ENCODE measurements at regions not wholly inside any gene's neighbourhood (a gene's known extent, or its start where the extent isn't known, plus 50 kb on each side); places are given as distances from the start of the nearest gene placed in this dataset.

GRCh38 chr13:34351134-34351533, 533.2 kb downstream of the RFC3 start:
- Histone ChIP-seq H3K36me3 (ENCODE audit: control insufficient read depth in 1 of 2, insufficient read depth in 2 of 2, low read length in 2 of 2) (no peaks in the 10 kb centered on the region), H3K9me3 (ENCODE audit: control insufficient read depth in 1 of 2, low read length in 2 of 2) (no peaks in the 10 kb centered on the region), H3K4me1 (ENCODE audit: control insufficient read depth in 1 of 2, insufficient read depth in 2 of 2, low read length in 2 of 2) (no peaks in the 10 kb centered on the region), H3K4me3 (ENCODE audit: low read depth in 1 of 2, low read length in 2 of 2) (no peak overlapping the region), H3K27me3 (ENCODE audit: low read depth, low read length) (no peaks in the 10 kb centered on the region), H3K27ac (ENCODE audit: low read length) (no peak overlapping the region)

DNA sequence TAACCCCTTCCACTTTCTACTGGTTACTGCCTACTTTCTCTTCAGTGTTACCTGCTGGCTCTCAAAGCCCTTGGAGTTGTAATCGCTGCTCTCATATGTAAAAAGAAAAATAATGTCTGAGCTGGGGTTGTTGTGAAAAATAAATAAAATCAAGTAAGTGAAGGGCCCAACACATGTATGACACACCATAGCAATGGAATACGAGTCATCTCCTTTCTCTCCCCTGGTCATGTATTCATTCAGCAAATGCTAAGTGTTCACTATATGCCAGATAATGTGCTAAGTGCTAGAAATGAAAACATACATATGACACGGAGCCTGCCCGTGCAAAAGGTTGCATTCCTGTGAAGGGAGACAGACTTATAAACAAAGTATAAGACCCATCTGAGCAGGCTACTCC, 535.0 kb downstream of the RFC3 start:
- H3K9me3 ChIP-seq (ENCODE audit: control insufficient read depth in 1 of 2, low read length in 2 of 2) = no peaks in the 10 kb centered on the region
- no peaks in the 10 kb centered on the region for H3K36me3 ChIP-seq (ENCODE audit: control insufficient read depth in 1 of 2, insufficient read depth in 2 of 2, low read length in 2 of 2)
- H3K4me1 ChIP-seq (ENCODE audit: control insufficient read depth in 1 of 2, insufficient read depth in 2 of 2, low read length in 2 of 2) = no peaks in the 10 kb centered on the region
- H3K27me3 ChIP-seq (ENCODE audit: low read depth, low read length) = no peaks in the 10 kb centered on the region
- no peak overlapping the region for H3K4me3 ChIP-seq (ENCODE audit: low read depth in 1 of 2, low read length in 2 of 2)
- H3K27ac ChIP-seq (ENCODE audit: low read length) = no peak overlapping the region

GRCh38 chr13:34356686-34357434, 538.9 kb downstream of the RFC3 start:
- Histone ChIP-seq H3K36me3 (ENCODE audit: control insufficient read depth in 1 of 2, insufficient read depth in 2 of 2, low read length in 2 of 2) (no peaks in the 10 kb centered on the region), H3K9me3 (ENCODE audit: control insufficient read depth in 1 of 2, low read length in 2 of 2) (peaks cover 0 to 4% of the 10 kb centered on the region in 2 donors), H3K4me3 (ENCODE audit: low read depth in 1 of 2, low read length in 2 of 2) (no peak overlapping the region), H3K27me3 (ENCODE audit: low read depth, low read length) (no peaks in the 10 kb centered on the region), H3K4me1 (ENCODE audit: control insufficient read depth in 1 of 2, insufficient read depth in 2 of 2, low read length in 2 of 2) (peaks cover 0 to 10% of the 10 kb centered on the region in 2 donors), H3K27ac (ENCODE audit: low read length) (no peak overlapping the region)

- Histone ChIP-seq H3K9me3 (ENCODE audit: control insufficient read depth in 1 of 2, low read length in 2 of 2) (peaks cover 0 to 4% of the 10 kb centered on the region in 2 donors), H3K4me3 (ENCODE audit: low read depth in 1 of 2, low read length in 2 of 2) (no peak overlapping the region), H3K36me3 (ENCODE audit: control insufficient read depth in 1 of 2, insufficient read depth in 2 of 2, low read length in 2 of 2) (no peaks in the 10 kb centered on the region), H3K27ac (ENCODE audit: low read length) (no peak overlapping the region), H3K4me1 (ENCODE audit: control insufficient read depth in 1 of 2, insufficient read depth in 2 of 2, low read length in 2 of 2) (peaks cover 0 to 10% of the 10 kb centered on the region in 2 donors), H3K27me3 (ENCODE audit: low read depth, low read length) (no peaks in the 10 kb centered on the region)
These were observed 539.7 kb downstream of the RFC3 start for GRCh38 chr13:34357435-34358232.

DNA sequence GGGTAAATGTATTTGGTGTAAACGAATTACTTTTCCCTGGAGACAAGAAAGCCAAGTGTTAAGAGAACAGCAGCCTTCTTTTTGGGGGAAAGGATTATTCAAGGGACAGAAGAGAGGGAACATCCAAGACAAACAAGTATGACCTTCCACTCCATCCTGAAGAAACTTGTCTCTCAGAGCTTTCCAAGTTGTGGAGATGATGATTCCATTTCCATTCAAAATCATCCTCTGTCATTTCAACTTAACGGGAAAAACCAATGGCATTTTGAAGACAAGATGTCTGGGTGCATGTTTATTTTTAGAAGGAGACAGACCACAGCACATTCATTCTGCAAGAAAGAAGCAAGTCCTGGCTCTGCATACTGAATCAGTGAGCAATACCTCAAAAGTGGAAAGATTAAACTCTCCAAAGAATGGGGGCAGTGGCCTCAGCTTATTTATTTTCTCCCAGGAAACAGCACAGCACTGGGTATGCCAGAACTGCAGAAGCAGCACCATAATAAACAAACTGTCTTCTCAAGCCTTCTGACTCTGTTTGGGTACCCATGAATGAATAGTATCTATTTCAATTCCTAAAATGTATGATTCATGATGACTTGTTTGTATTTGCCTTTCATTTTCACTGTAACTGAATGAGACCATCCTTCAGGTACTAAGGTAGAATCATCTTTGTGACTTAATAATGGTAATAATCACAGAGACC, 541.0 kb downstream of the RFC3 start:
- Histone ChIP-seq H3K4me1 (ENCODE audit: control insufficient read depth in 1 of 2, insufficient read depth in 2 of 2, low read length in 2 of 2) (peaks cover 0 to 10% of the 10 kb centered on the region in 2 donors), H3K4me3 (ENCODE audit: low read depth in 1 of 2, low read length in 2 of 2) (no peak overlapping the region), H3K36me3 (ENCODE audit: control insufficient read depth in 1 of 2, insufficient read depth in 2 of 2, low read length in 2 of 2) (no peaks in the 10 kb centered on the region), H3K9me3 (ENCODE audit: control insufficient read depth in 1 of 2, low read length in 2 of 2) (peaks cover 0 to 4% of the 10 kb centered on the region in 2 donors), H3K27ac (ENCODE audit: low read length) (no peak overlapping the region), H3K27me3 (ENCODE audit: low read depth, low read length) (no peaks in the 10 kb centered on the region)

- Histone ChIP-seq H3K27me3 (ENCODE audit: low read depth, low read length) (no peaks in the 10 kb centered on the region), H3K9me3 (ENCODE audit: control insufficient read depth in 1 of 2, low read length in 2 of 2) (peaks cover 0 to 4% of the 10 kb centered on the region in 2 donors), H3K27ac (ENCODE audit: low read length) (no peak overlapping the region), H3K4me1 (ENCODE audit: control insufficient read depth in 1 of 2, insufficient read depth in 2 of 2, low read length in 2 of 2) (peaks cover 0 to 10% of the 10 kb centered on the region in 2 donors), H3K36me3 (ENCODE audit: control insufficient read depth in 1 of 2, insufficient read depth in 2 of 2, low read length in 2 of 2) (no peaks in the 10 kb centered on the region), H3K4me3 (ENCODE audit: low read depth in 1 of 2, low read length in 2 of 2) (no peak overlapping the region)
These were observed 542.8 kb downstream of the RFC3 start for GRCh38 chr13:34360702-34361101.

DNA sequence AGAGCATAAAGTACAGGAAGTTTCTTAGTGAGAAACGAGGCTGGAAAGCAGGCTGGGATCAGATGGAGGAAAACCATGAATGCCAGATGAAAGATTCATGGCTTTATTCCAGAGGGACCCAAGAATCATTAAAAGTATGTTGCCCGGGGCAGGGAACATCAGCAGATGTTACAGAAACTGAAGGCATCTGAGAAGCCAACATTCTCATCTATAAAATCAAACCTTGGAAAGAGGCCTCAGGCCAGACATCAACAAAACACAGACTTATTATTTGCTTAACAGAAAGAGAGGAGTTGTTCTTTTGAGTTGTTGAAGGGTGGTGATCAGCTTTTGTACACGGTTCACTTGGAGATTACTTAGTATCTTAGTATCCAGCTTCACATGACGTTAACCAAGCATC, 543.6 kb downstream of the RFC3 start:
- peaks cover 0 to 4% of the 10 kb centered on the region in 2 donors for H3K9me3 ChIP-seq (ENCODE audit: control insufficient read depth in 1 of 2, low read length in 2 of 2)
- no peak overlapping the region for H3K4me3 ChIP-seq (ENCODE audit: low read depth in 1 of 2, low read length in 2 of 2)

DNA sequence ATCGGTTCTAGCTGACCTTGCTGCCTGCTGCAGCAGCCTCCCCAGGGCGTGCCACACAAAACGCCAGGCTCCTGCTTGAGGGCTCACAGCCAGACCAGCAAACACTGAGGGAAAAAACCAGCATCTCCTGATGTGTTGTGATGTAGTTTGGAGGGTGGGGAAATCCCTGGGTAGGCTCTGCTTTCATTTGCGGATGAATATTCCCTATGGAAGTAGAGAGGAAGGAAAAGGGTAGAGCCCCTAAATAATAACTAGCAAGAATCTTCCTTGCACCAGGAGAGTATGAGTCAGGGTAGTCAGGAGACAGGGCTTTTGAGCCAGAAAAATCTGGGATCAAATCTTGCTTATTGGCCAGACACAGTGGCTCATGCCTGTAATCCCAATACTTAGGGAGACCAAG, 545.3 kb downstream of the RFC3 start:
- H3K4me3 ChIP-seq (ENCODE audit: low read depth in 1 of 2, low read length in 2 of 2) = no peak overlapping the region
- H3K36me3 ChIP-seq (ENCODE audit: control insufficient read depth in 1 of 2, insufficient read depth in 2 of 2, low read length in 2 of 2) = no peaks in the 10 kb centered on the region
- no peak overlapping the region for H3K27ac ChIP-seq (ENCODE audit: low read length)
- H3K27me3 ChIP-seq (ENCODE audit: low read depth, low read length) = no peaks in the 10 kb centered on the region
- peaks cover 0 to 10% of the 10 kb centered on the region in 2 donors for H3K4me1 ChIP-seq (ENCODE audit: control insufficient read depth in 1 of 2, insufficient read depth in 2 of 2, low read length in 2 of 2)
- H3K9me3 ChIP-seq (ENCODE audit: control insufficient read depth in 1 of 2, low read length in 2 of 2) = peaks cover 0 to 4% of the 10 kb centered on the region in 2 donors

More for the DNA sequence above, 543.6 kb downstream of the RFC3 start:
- H3K36me3 ChIP-seq (ENCODE audit: control insufficient read depth in 1 of 2, insufficient read depth in 2 of 2, low read length in 2 of 2) = no peaks in the 10 kb centered on the region
- H3K27ac ChIP-seq (ENCODE audit: low read length) = no peak overlapping the region
- no peaks in the 10 kb centered on the region for H3K27me3 ChIP-seq (ENCODE audit: low read depth, low read length)
- H3K4me1 ChIP-seq (ENCODE audit: control insufficient read depth in 1 of 2, insufficient read depth in 2 of 2, low read length in 2 of 2) = peaks cover 0 to 10% of the 10 kb centered on the region in 2 donors

GRCh38 chr13:34364633-34365032, 546.7 kb downstream of the RFC3 start:
- H3K27ac ChIP-seq (ENCODE audit: low read length) = no peak overlapping the region
- H3K4me1 ChIP-seq (ENCODE audit: control insufficient read depth in 1 of 2, insufficient read depth in 2 of 2, low read length in 2 of 2) = peaks cover 0 to 2% of the 10 kb centered on the region in 2 donors
- H3K27me3 ChIP-seq (ENCODE audit: low read depth, low read length) = no peaks in the 10 kb centered on the region
- no peak overlapping the region for H3K4me3 ChIP-seq (ENCODE audit: low read depth in 1 of 2, low read length in 2 of 2)
- H3K36me3 ChIP-seq (ENCODE audit: control insufficient read depth in 1 of 2, insufficient read depth in 2 of 2, low read length in 2 of 2) = no peaks in the 10 kb centered on the region
- peaks cover 0 to 2% of the 10 kb centered on the region in 2 donors for H3K9me3 ChIP-seq (ENCODE audit: control insufficient read depth in 1 of 2, low read length in 2 of 2)

DNA sequence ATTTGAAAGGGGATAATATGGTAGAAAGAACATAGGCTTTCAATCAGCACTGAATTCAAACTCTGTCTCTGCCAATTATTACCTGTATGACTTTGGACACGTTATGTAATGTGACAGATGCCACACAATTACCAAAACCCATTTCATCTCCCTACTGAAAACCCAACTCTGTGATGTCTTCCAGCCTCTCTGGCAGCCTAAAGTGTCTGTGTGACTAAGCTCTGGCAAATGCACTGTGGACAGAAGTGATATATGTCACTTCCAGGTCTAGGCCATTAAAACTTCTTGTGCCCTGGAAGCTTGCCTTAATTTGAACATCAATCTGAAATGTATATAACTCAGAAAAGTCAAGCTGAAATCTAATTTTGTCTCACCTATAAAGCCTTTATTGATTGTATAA, 552.0 kb downstream of the RFC3 start:
- H3K9me3 ChIP-seq (ENCODE audit: control insufficient read depth in 1 of 2, low read length in 2 of 2) = no peaks in the 10 kb centered on the region
- no peak overlapping the region for H3K4me3 ChIP-seq (ENCODE audit: low read depth in 1 of 2, low read length in 2 of 2)
- no peak overlapping the region for H3K27ac ChIP-seq (ENCODE audit: low read length)
- no peaks in the 10 kb centered on the region for H3K27me3 ChIP-seq (ENCODE audit: low read depth, low read length)
- H3K4me1 ChIP-seq (ENCODE audit: control insufficient read depth in 1 of 2, insufficient read depth in 2 of 2, low read length in 2 of 2) = no peaks in the 10 kb centered on the region
- no peaks in the 10 kb centered on the region for H3K36me3 ChIP-seq (ENCODE audit: control insufficient read depth in 1 of 2, insufficient read depth in 2 of 2, low read length in 2 of 2)

DNA sequence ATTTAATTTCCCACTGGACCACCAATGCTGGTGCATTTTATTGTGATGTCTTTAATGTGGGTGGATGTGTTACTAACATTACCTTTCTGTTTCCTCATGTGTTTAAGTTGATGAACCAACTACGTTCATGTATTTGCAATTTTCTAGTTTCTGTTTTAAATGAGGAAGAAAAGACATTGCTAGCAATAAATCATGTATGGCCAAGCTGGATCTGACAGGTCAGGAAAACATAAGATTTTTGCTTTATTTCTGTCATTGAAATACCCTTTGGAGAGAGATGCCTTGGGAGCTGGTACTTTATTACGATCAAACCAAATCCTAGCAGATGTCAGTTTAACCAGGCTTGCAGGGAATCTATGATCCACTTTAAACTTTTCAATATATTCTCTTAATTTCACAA, 553.2 kb downstream of the RFC3 start:
- Histone ChIP-seq H3K36me3 (ENCODE audit: control insufficient read depth in 1 of 2, insufficient read depth in 2 of 2, low read length in 2 of 2) (no peaks in the 10 kb centered on the region), H3K4me1 (ENCODE audit: control insufficient read depth in 1 of 2, insufficient read depth in 2 of 2, low read length in 2 of 2) (no peaks in the 10 kb centered on the region), H3K27me3 (ENCODE audit: low read depth, low read length) (no peaks in the 10 kb centered on the region), H3K9me3 (ENCODE audit: control insufficient read depth in 1 of 2, low read length in 2 of 2) (no peaks in the 10 kb centered on the region), H3K4me3 (ENCODE audit: low read depth in 1 of 2, low read length in 2 of 2) (no peak overlapping the region), H3K27ac (ENCODE audit: low read length) (no peak overlapping the region)
